Stimulated activated CD4-positive, alpha-beta T cell treated with anti-CD3 and anti-CD28 coated beads, Interleukin-15, amount 100 ng/mL, for 48 hours (primary cell): ENCODE measurements at regions not wholly inside any gene's neighbourhood (a gene's known extent, or its start where the extent isn't known, plus 50 kb on each side); places are given as distances from the start of the nearest gene placed in this dataset.
"Not testable (repeated sequence)": the region's sequence is repeated elsewhere in the genome, so short reads cannot be mapped to it uniquely, and the experiment has no call there.

ENCODE experiments used
- DNase-seq, 2 donors: peaks; one replicate each; pipeline ENCODE4 v3.0.0-alpha.2; 2020; ENCODE audit warnings: low read depth in 2 of 2

GRCh38 chr3:21238661-21239060 is 512.3 kb downstream of the ZNF385D start:
- DNase-seq, result no peak

- DNase-seq, result no peak
Measured at GRCh38 chr3:21237638-21238037, 513.4 kb downstream of the ZNF385D start.

GRCh38 chr3:21235491-21235890 is 515.5 kb downstream of the ZNF385D start:
- DNase-seq, result no peak

- DNase-seq, result no peak
Measured at GRCh38 chr3:21234933-21235332, 516.1 kb downstream of the ZNF385D start.

- no peak for DNase-seq
Measured at GRCh38 chr3:21229426-21230135, 521.4 kb downstream of the ZNF385D start.

- DNase-seq, result no peak
Measured at GRCh38 chr3:21226086-21226485, 524.9 kb downstream of the ZNF385D start.

- no peak for DNase-seq
Measured at GRCh38 chr3:21220944-21221343, 530.1 kb downstream of the ZNF385D start.

- DNase-seq, result no peak
Measured at GRCh38 chr3:21216598-21216997, 534.4 kb downstream of the ZNF385D start.

GRCh38 chr3:21204122-21204521 is 546.9 kb downstream of the ZNF385D start:
- not testable (repeated sequence) for DNase-seq

GRCh38 chr3:21195203-21195602 is 555.8 kb downstream of the ZNF385D start:
- no peak for DNase-seq

GRCh38 chr3:21194036-21194435 is 557.0 kb downstream of the ZNF385D start:
- DNase-seq, result not testable (repeated sequence)

GRCh38 chr3:21188459-21188858 is 562.6 kb downstream of the ZNF385D start:
- DNase-seq, result no peak

- no peak for DNase-seq
Measured at GRCh38 chr3:21185816-21186314, 565.1 kb downstream of the ZNF385D start.

- DNase-seq, result no peak
Measured at GRCh38 chr3:21174461-21174860, 576.5 kb downstream of the ZNF385D start.

- no peak for DNase-seq
Measured at GRCh38 chr3:21170964-21171363, 580.0 kb downstream of the ZNF385D start.

GRCh38 chr3:21169948-21170347 is 581.1 kb downstream of the ZNF385D start:
- DNase-seq, result no peak

- no peak for DNase-seq
Measured at GRCh38 chr3:21168471-21168870, 582.5 kb downstream of the ZNF385D start.

- no peak for DNase-seq
Measured at GRCh38 chr3:21163956-21164355, 587.1 kb downstream of the ZNF385D start.

- no peak for DNase-seq
Measured at GRCh38 chr3:21159543-21159906, 591.5 kb downstream of the ZNF385D start.

GRCh38 chr3:21158861-21159542 is 592.0 kb downstream of the ZNF385D start:
- no peak for DNase-seq

GRCh38 chr3:21154911-21155310 is 596.1 kb downstream of the ZNF385D start:
- no peak for DNase-seq

- no peak for DNase-seq
Measured at GRCh38 chr3:21152555-21152954, 598.5 kb downstream of the ZNF385D start.

GRCh38 chr3:21142949-21143348 is 608.1 kb downstream of the ZNF385D start:
- DNase-seq, result no peak
